Keratinocyte (primary cell): ENCODE measurements at regions not wholly inside any gene's neighbourhood (a gene's known extent, or its start where the extent isn't known, plus 50 kb on each side); places are given as distances from the start of the nearest gene placed in this dataset.

ENCODE experiments used
- DNase-seq: peaks from one replicate; pipeline ENCODE4 v3.0.0-alpha.2; 2011; ENCODE audit warnings: low read depth, missing footprints, low spot score
- FAIRE-seq: peaks from 2 replicates; lab custom pipeline; 2011; peaks lifted over from hg19 to GRCh38; lab: Jason Lieb, UNC
- H2AFZ ChIP-seq: 2 replicates; pipeline ENCODE4 v1.6.0; 2012; ENCODE audit warnings: low read length, control low read depth, inconsistent platforms; ENCODE audit not compliant: control insufficient read depth
- H3K27ac ChIP-seq: 2 replicates; pipeline ENCODE4 v1.5.1; 2011; ENCODE audit warnings: low read length; ENCODE audit not compliant: control insufficient read depth, insufficient read depth
- H3K27me3 ChIP-seq: 3 replicates; pipeline ENCODE4 v1.6.0; 2011; ENCODE audit warnings: low read length; ENCODE audit not compliant: control insufficient read depth, insufficient read depth; ENCODE audit errors: extremely low read depth
- H3K36me3 ChIP-seq, 2 experiments: 2 replicates in 1 of 2; 3 replicates in 1 of 2; pipeline ENCODE4 v1.5.1; 2011; ENCODE audit warnings: low read length in 2 of 2, mild to moderate bottlenecking in 1 of 2; ENCODE audit not compliant: control insufficient read depth in 2 of 2, insufficient read depth in 2 of 2; ENCODE audit errors: extremely low read depth in 1 of 2
- H3K4me1 ChIP-seq: 3 replicates; pipeline ENCODE4 v1.5.1; 2011; ENCODE audit warnings: low read length; ENCODE audit not compliant: control insufficient read depth, insufficient read depth; ENCODE audit errors: extremely low read depth
- H3K4me2 ChIP-seq: 3 replicates; pipeline ENCODE4 v1.6.0; 2011; ENCODE audit warnings: low read depth, low read length; ENCODE audit not compliant: control insufficient read depth, insufficient read depth; ENCODE audit errors: extremely low read depth
- H3K4me3 ChIP-seq, 3 experiments: fragments of 200-600 bp in 1 of 3; sonication (generic) in 1 of 3; 2 replicates in 2 of 3; 3 replicates in 1 of 3; pipeline ENCODE4 v1.5.1; 2011 to 2016; ENCODE audit warnings: low read length in 3 of 3, mild to moderate bottlenecking in 3 of 3, control low read depth in 2 of 3, inconsistent platforms in 1 of 3, low read depth in 1 of 3, mixed read lengths in 1 of 3, mixed run types in 1 of 3, moderate library complexity in 1 of 3; ENCODE audit not compliant: control insufficient read depth in 2 of 3, insufficient read depth in 2 of 3; ENCODE audit errors: extremely low read depth in 1 of 3
- H3K79me2 ChIP-seq: 2 replicates; pipeline ENCODE4 v1.6.0; 2012; ENCODE audit warnings: low read length; ENCODE audit not compliant: control insufficient read depth, insufficient read depth
- H3K9ac ChIP-seq: 3 replicates; pipeline ENCODE4 v1.6.0; 2011; ENCODE audit warnings: low read length; ENCODE audit not compliant: control insufficient read depth, insufficient read depth; ENCODE audit errors: extremely low read depth
- H3K9me1 ChIP-seq: 3 replicates; pipeline ENCODE4 v1.6.0; 2011; ENCODE audit warnings: low read length; ENCODE audit not compliant: control insufficient read depth, insufficient read depth; ENCODE audit errors: extremely low read depth
- H3K9me3 ChIP-seq: 2 replicates; pipeline ENCODE4 v1.5.1; 2012; ENCODE audit warnings: low read depth, low read length; ENCODE audit not compliant: control insufficient read depth
- H4K20me1 ChIP-seq: 3 replicates; pipeline ENCODE4 v1.6.0; 2011; ENCODE audit warnings: low read length; ENCODE audit not compliant: control insufficient read depth, insufficient read depth; ENCODE audit errors: extremely low read depth
- EZH2 ChIP-seq: IDR thresholded peaks from one replicate; pipeline ENCODE4 v1.6.1; 2012; ENCODE audit warnings: inconsistent platforms, mild to moderate bottlenecking, low read length, moderate library complexity
- dilution Hi-C: fragments of 300-500 bp; cut with MboI; formaldehyde crosslinking; loops from one replicate; pipeline ENCODE4 v1.7.0; 2020; ENCODE audit warnings: low sequenced_read_pairs; ENCODE audit not compliant: extremely low pct_ligation_motif_present
- TF ChIP-seq, protein P1 (sequence below), 3 experiments: IDR thresholded peaks in 1 of 3; conservative IDR thresholded peaks in 1 of 3; optimal IDR thresholded peaks in 1 of 3; 2 replicates in 2 of 3; 3 replicates in 1 of 3; pipeline versions ENCODE3 to v1.5.1; 2011; ENCODE audit warnings: low read length in 3 of 3, mild to moderate bottlenecking in 3 of 3, moderate library complexity in 2 of 3, control low read depth in 1 of 3, inconsistent platforms in 1 of 3; ENCODE audit not compliant: insufficient read depth in 2 of 3; ENCODE audit errors: extremely low read depth in 1 of 3

DNA sequence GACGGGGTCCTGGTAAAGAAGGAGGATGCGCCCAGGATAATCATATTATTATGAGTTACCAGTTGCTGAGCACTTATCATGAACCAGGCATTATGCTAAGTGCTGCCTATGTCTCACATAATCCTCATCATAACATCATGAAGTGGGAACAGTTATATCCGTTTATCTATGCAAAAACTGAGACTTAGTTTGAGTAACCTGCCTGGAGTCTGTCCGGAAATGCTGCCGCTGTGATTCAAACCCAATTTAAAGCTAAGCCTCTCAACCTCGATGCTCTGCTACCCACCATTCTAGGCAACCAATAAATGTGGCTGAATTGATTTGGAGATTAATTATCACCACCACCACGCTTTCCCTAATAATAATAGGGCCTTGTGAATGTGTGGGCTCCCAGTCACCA is 111.5 kb upstream of the CLMP start:
- Histone ChIP-seq H3K27ac (no peak overlapping the region), H4K20me1 (no peaks in the 10 kb centered on the region), H3K36me3 (no peaks in the 10 kb centered on the region), H3K9me3 (no peaks in the 10 kb centered on the region), H3K4me3 (no peak overlapping the region), H3K9ac (no peak overlapping the region), H3K4me2 (no peak overlapping the region), H3K9me1 (no peaks in the 10 kb centered on the region), H3K4me1 (peaks cover 13% of the 10 kb centered on the region), H2AFZ (no peak overlapping the region), H3K79me2 (no peaks in the 10 kb centered on the region), H3K27me3 (peaks cover 32% of the 10 kb centered on the region)
- FAIRE-seq (no peak), DNase-seq (no peak)
- TF ChIP-seq, protein P1, sequence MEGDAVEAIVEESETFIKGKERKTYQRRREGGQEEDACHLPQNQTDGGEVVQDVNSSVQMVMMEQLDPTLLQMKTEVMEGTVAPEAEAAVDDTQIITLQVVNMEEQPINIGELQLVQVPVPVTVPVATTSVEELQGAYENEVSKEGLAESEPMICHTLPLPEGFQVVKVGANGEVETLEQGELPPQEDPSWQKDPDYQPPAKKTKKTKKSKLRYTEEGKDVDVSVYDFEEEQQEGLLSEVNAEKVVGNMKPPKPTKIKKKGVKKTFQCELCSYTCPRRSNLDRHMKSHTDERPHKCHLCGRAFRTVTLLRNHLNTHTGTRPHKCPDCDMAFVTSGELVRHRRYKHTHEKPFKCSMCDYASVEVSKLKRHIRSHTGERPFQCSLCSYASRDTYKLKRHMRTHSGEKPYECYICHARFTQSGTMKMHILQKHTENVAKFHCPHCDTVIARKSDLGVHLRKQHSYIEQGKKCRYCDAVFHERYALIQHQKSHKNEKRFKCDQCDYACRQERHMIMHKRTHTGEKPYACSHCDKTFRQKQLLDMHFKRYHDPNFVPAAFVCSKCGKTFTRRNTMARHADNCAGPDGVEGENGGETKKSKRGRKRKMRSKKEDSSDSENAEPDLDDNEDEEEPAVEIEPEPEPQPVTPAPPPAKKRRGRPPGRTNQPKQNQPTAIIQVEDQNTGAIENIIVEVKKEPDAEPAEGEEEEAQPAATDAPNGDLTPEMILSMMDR (optimal IDR thresholded peaks at IDR 0.05 in 1 of 3, IDR thresholded peaks at IDR 0.05 in 1 of 3, conservative IDR thresholded peaks at IDR 0.05 in 1 of 3; ENCODE audit: extremely low read depth in 1 of 3, insufficient read depth in 2 of 3, low read length in 3 of 3) = no peak
- TF ChIP-seq EZH2 = no peak
- dilution Hi-C loops = no loop called here

DNA sequence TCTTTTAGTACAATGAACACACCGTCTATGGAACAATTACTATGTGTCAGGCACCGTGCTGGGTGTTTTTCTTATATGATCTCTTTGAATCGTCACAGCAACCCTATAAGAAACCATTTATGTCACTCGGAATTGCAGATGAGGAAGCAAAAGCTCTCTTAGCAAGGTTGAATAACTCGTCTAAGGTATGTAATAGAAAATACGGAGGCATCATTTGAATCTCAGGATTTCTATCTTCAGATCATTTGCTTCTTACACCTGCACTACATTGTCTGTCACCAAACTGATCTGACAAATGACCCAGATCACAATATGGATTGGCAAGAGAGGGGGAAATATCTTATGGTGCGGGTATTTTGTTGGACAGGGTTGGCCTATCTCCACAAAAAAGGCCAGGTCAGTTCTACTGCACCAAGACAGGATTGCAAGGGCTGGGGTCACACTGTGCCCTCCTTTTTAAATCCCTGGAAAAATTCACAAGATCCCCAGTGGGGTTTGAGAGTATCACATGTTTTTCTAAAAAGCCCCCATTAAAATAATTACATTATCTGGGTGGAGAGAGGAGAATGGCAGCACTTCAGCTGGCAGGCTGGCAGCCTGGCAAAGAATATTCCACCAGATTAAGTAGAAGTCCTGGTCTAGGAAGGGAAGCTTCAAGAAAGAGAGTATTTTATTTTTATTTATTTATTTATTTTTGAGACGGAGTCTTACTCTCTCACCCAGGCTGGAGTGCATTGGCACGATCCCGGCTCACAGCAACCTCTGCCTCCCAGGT is 110.7 kb upstream of the CLMP start:
- TF ChIP-seq, protein P1 (optimal IDR thresholded peaks at IDR 0.05 in 1 of 3, IDR thresholded peaks at IDR 0.05 in 1 of 3, conservative IDR thresholded peaks at IDR 0.05 in 1 of 3; ENCODE audit: extremely low read depth in 1 of 3, insufficient read depth in 2 of 3, low read length in 3 of 3) = no peak
- TF ChIP-seq EZH2 = no peak
- dilution Hi-C loops = no loop called here
- no peak for FAIRE-seq
- no peaks in the 10 kb centered on the region for H3K9me3 ChIP-seq
- no peak overlapping the region for H3K9ac ChIP-seq
- no peaks in the 10 kb centered on the region for H3K9me1 ChIP-seq
- no peak overlapping the region for H3K4me3 ChIP-seq
- H3K4me2 ChIP-seq = no peak overlapping the region
- H3K36me3 ChIP-seq = no peaks in the 10 kb centered on the region
- peaks cover 16% of the 10 kb centered on the region for H3K4me1 ChIP-seq
- H4K20me1 ChIP-seq = no peaks in the 10 kb centered on the region
- no peak for DNase-seq
- H2AFZ ChIP-seq = no peak overlapping the region
- H3K27ac ChIP-seq = no peak overlapping the region
- no peaks in the 10 kb centered on the region for H3K79me2 ChIP-seq
- H3K27me3 ChIP-seq = peaks cover 34% of the 10 kb centered on the region
